HG02973 (cell line): ENCODE measurements at regions not wholly inside any gene's neighbourhood (a gene's known extent, or its start where the extent isn't known, plus 50 kb on each side); places are given as distances from the start of the nearest gene placed in this dataset.
"Not testable (repeated sequence)": the region's sequence is repeated elsewhere in the genome, so short reads cannot be mapped to it uniquely, and the experiment has no call there.

ENCODE experiments used
- ATAC-seq: cut with Tn5 transposase; IDR thresholded peaks from one replicate; pipeline ENCODE4 v1.9.1; 2021; ENCODE audit warnings: moderate library complexity; ENCODE audit not compliant: unreplicated experiment

GRCh38 chr21:13827201-13827600 lies 217.6 kb downstream of the POTED start:
- no peak for ATAC-seq

GRCh38 chr21:13826511-13826910 lies 216.9 kb downstream of the POTED start:
- ATAC-seq = not testable (repeated sequence)

- not testable (repeated sequence) for ATAC-seq
Measured at GRCh38 chr21:13825218-13825778, 215.7 kb downstream of the POTED start.

- not testable (repeated sequence) for ATAC-seq
Measured at GRCh38 chr21:13820286-13820685, 210.7 kb downstream of the POTED start.

- not testable (repeated sequence) for ATAC-seq
Measured at GRCh38 chr21:13812191-13812590, 202.6 kb downstream of the POTED start.

GRCh38 chr21:13810559-13810958 lies 201.0 kb downstream of the POTED start:
- ATAC-seq = not testable (repeated sequence)

GRCh38 chr21:13806444-13806843 lies 196.9 kb downstream of the POTED start:
- not testable (repeated sequence) for ATAC-seq

GRCh38 chr21:13802757-13803156 lies 193.2 kb downstream of the POTED start:
- ATAC-seq = not testable (repeated sequence)
